C4-2B (cell line): ENCODE measurements at regions not wholly inside any gene's neighbourhood (a gene's known extent, or its start where the extent isn't known, plus 50 kb on each side); places are given as distances from the start of the nearest gene placed in this dataset.

Source experiments
- CTCF ChIP-seq: fragments of 450-650 bp; conservative IDR thresholded peaks from 2 replicates; pipeline ENCODE4 v1.5.1; 2017; ENCODE audit warnings: mild to moderate bottlenecking
- ZFX ChIP-seq: fragments of 450-650 bp; IDR thresholded peaks from 2 replicates; pipeline ENCODE4 v1.6.1; 2017

DNA sequence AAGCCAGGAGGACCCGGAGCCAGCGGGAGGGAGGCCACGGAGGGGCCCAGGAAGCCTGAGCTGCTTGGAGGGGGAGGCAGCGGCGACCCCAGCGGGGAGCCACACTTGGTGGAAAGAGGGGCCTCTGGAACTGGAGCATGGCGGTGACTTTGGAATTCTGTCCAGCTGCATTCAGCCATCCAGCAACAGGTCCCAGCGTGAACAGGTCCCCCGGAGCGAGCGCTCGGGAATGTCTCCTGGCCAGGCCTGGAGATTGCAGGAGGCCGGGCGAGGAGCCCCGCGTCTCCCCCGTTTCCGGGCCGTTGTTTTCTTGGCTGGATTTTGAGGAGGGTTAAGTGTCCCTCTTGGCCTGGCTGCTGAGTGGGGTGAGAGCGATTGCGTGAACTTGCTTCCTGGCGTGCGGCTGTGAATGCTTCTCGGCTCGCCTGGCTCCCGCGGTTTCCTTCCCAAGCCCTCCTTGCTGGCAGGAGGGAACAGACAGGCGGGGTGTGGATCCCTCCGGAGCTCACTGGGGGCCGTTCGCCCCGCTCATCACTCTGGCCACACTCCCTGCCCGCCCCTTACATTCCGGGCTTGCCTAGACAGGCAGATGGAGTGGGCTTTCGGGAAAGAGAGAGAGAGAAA is 125.3 kb upstream of the IRX4 start:
- TF ChIP-seq CTCF (no peak), ZFX (no peak)
